CD14-positive monocyte (primary cell): ENCODE measurements at regions not wholly inside any gene's neighbourhood (a gene's known extent, or its start where the extent isn't known, plus 50 kb on each side); places are given as distances from the start of the nearest gene placed in this dataset.

Source experiments
- DNase-seq, 3 donors: peaks; one replicate each; pipeline ENCODE4 v3.0.0-alpha.2; 2011 to 2022
- H2AFZ ChIP-seq: 2 replicates; pipeline ENCODE4 v1.6.0; 2012; ENCODE audit warnings: mild to moderate bottlenecking, low read depth, low read length, inconsistent platforms; ENCODE audit not compliant: insufficient read depth, poor library complexity, severe bottlenecking
- H3K27ac ChIP-seq, 2 donors: 1 replicate in 1 of 2; 2 replicates in 1 of 2; pipeline ENCODE4 v1.5.1; 2012 to 2013; ENCODE audit warnings: low read length in 2 of 2, control low read depth in 1 of 2, inconsistent platforms in 1 of 2, low read depth in 1 of 2, mild to moderate bottlenecking in 1 of 2
- H3K27me3 ChIP-seq, 2 donors: one replicate each; pipeline versions ENCODE4 v1.6.0 to v1.6.1; 2011 to 2013; ENCODE audit warnings: low read length in 2 of 2; ENCODE audit not compliant: control insufficient read depth in 2 of 2, insufficient read depth in 2 of 2
- H3K36me3 ChIP-seq, 2 donors: replicated peaks in 1 of 2; 1 replicate in 1 of 2; 2 replicates in 1 of 2; pipeline versions ENCODE4 v1.5.1 to v1.6.1; 2012 to 2013; ENCODE audit warnings: low read length in 2 of 2, control low read depth in 1 of 2, inconsistent platforms in 1 of 2, mild to moderate bottlenecking in 1 of 2; ENCODE audit not compliant: insufficient read depth in 2 of 2, control insufficient read depth in 1 of 2
- H3K4me1 ChIP-seq, 2 donors: 1 replicate in 1 of 2; 2 replicates in 1 of 2; pipeline versions ENCODE4 v1.5.1 to v1.6.1; 2012 to 2013; ENCODE audit warnings: low read length in 2 of 2, control low read depth in 1 of 2, inconsistent platforms in 1 of 2, mild to moderate bottlenecking in 1 of 2, moderate library complexity in 1 of 2; ENCODE audit not compliant: insufficient read depth in 2 of 2, control insufficient read depth in 1 of 2
- H3K4me2 ChIP-seq: replicated peaks from 2 replicates; pipeline ENCODE3; 2012; ENCODE audit warnings: low read length, moderate library complexity, mild to moderate bottlenecking; ENCODE audit not compliant: poor library complexity, severe bottlenecking; ENCODE audit errors: extremely low read depth
- H3K4me3 ChIP-seq, 3 experiments: fragments of 200-600 bp in 1 of 3; sonication (generic) in 1 of 3; replicated peaks in 1 of 3; 1 replicate in 2 of 3; 2 replicates in 1 of 3; pipeline ENCODE4 v1.5.1; 2011 to 2013; ENCODE audit warnings: low read length in 3 of 3, mild to moderate bottlenecking in 3 of 3, control low read depth in 2 of 3, low read depth in 2 of 3, inconsistent platforms in 1 of 3, moderate library complexity in 1 of 3
- H3K79me2 ChIP-seq: 2 replicates; pipeline ENCODE4 v1.6.0; 2012; ENCODE audit warnings: mild to moderate bottlenecking, control low read depth, inconsistent platforms, low read length, moderate library complexity; ENCODE audit not compliant: insufficient read depth
- H3K9ac ChIP-seq: 2 replicates; pipeline ENCODE4 v1.6.0; 2017; ENCODE audit warnings: low read length, mild to moderate bottlenecking; ENCODE audit not compliant: insufficient read depth, poor library complexity, severe bottlenecking
- H3K9me3 ChIP-seq, 2 donors: replicated peaks in 1 of 2; 1 replicate in 1 of 2; 2 replicates in 1 of 2; pipeline versions ENCODE4 v1.5.1 to v1.6.1; 2012 to 2013; ENCODE audit warnings: low read length in 2 of 2, control low read depth in 1 of 2; ENCODE audit not compliant: control insufficient read depth in 1 of 2, insufficient read depth in 1 of 2
- H4K20me1 ChIP-seq: 2 replicates; pipeline ENCODE4 v1.6.0; 2012; ENCODE audit warnings: mild to moderate bottlenecking, low read length, control low read depth, moderate library complexity; ENCODE audit not compliant: insufficient read depth
- H3K27ac Mint-ChIP-seq, 7 donors: one replicate each; pipeline ENCODE4 v1.8.0; 2020; ENCODE audit warnings: mild to moderate bottlenecking in 7 of 7, mixed read lengths in 7 of 7, moderate library complexity in 6 of 7, inconsistent platforms in 2 of 7
- H3K27me3 Mint-ChIP-seq, 3 donors: one replicate each; pipeline ENCODE4 v1.8.0; 2021 to 2022; ENCODE audit warnings: low read depth in 3 of 3, mild to moderate bottlenecking in 3 of 3, mixed read lengths in 3 of 3, moderate library complexity in 3 of 3, inconsistent platforms in 1 of 3
- H3K36me3 Mint-ChIP-seq, 2 donors: one replicate each; pipeline ENCODE4 v1.8.0; 2020; ENCODE audit warnings: mixed read lengths in 2 of 2, inconsistent platforms in 1 of 2, mild to moderate bottlenecking in 1 of 2
- H3K4me1 Mint-ChIP-seq: one replicate; pipeline ENCODE4 v1.8.0; 2020; ENCODE audit warnings: mild to moderate bottlenecking, mixed read lengths
- H3K4me3 Mint-ChIP-seq, 2 donors: one replicate each; pipeline ENCODE4 v1.8.0; 2020; ENCODE audit warnings: mild to moderate bottlenecking in 2 of 2, mixed read lengths in 2 of 2, moderate library complexity in 1 of 2
- H3K9me3 Mint-ChIP-seq, 7 donors: one replicate each; pipeline ENCODE4 v1.8.0; 2020 to 2022; ENCODE audit warnings: mixed read lengths in 7 of 7, mild to moderate bottlenecking in 6 of 7, moderate library complexity in 6 of 7, inconsistent platforms in 2 of 7
- WGBS: methylation state at CpG from one replicate; pipeline ENCODE4 v1.1.5; 2013; ENCODE audit warnings: missing lambda C conversion rate; ENCODE audit not compliant: insufficient coverage; 5-methylcytosine and 5-hydroxymethylcytosine counted together
- intact Hi-C, 2 donors: fragments of 100-400 bp; cut with micrococcal nuclease; formaldehyde crosslinking; loops; one replicate each; pipeline versions ENCODE4 v1.15.0 to v1.15.1; 2023
- TF ChIP-seq, protein P1 (sequence below): fragments of 200-600 bp; IDR thresholded peaks from one replicate; pipeline ENCODE4 v1.8.0; 2022; ENCODE audit warnings: antibody characterized with exemption, mild to moderate bottlenecking

GRCh38 chr22:47580121-47580520 is 817.7 kb downstream of the TBC1D22A start:
- Mint-ChIP-seq H3K36me3 (no peaks in the 10 kb centered on the region), H3K27ac (no peak overlapping the region), H3K27me3 (peaks cover 0 to 2% (median 2%) of the 10 kb centered on the region in 3 donors), H3K9me3 (peaks cover 3 to 9% (median 8%) of the 10 kb centered on the region in 7 donors), H3K4me3 (no peak overlapping the region), H3K4me1 (no peaks in the 10 kb centered on the region)
- intact Hi-C loops: no loop called here
- no peaks in the 10 kb centered on the region for H4K20me1 ChIP-seq
- H2AFZ ChIP-seq: no peak overlapping the region
- no peak overlapping the region for H3K27ac ChIP-seq
- TF ChIP-seq, protein P1, sequence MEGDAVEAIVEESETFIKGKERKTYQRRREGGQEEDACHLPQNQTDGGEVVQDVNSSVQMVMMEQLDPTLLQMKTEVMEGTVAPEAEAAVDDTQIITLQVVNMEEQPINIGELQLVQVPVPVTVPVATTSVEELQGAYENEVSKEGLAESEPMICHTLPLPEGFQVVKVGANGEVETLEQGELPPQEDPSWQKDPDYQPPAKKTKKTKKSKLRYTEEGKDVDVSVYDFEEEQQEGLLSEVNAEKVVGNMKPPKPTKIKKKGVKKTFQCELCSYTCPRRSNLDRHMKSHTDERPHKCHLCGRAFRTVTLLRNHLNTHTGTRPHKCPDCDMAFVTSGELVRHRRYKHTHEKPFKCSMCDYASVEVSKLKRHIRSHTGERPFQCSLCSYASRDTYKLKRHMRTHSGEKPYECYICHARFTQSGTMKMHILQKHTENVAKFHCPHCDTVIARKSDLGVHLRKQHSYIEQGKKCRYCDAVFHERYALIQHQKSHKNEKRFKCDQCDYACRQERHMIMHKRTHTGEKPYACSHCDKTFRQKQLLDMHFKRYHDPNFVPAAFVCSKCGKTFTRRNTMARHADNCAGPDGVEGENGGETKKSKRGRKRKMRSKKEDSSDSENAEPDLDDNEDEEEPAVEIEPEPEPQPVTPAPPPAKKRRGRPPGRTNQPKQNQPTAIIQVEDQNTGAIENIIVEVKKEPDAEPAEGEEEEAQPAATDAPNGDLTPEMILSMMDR: no peak
- no peaks in the 10 kb centered on the region for H3K4me1 ChIP-seq
- H3K79me2 ChIP-seq: no peaks in the 10 kb centered on the region
- H3K9ac ChIP-seq: no peak overlapping the region
- H3K4me3 ChIP-seq: no peak overlapping the region
- peaks cover 3 to 10% of the 10 kb centered on the region in 2 donors for H3K9me3 ChIP-seq
- no peaks in the 10 kb centered on the region for H3K27me3 ChIP-seq
- no peaks in the 10 kb centered on the region for H3K36me3 ChIP-seq
- H3K4me2 ChIP-seq: no peak overlapping the region
- no peak for DNase-seq

GRCh38 chr22:47576908-47577307 is 814.5 kb downstream of the TBC1D22A start:
- Histone ChIP-seq H3K4me2 (no peak overlapping the region), H3K27me3 (no peaks in the 10 kb centered on the region), H3K9me3 (no peaks in the 10 kb centered on the region), H3K79me2 (no peaks in the 10 kb centered on the region), H4K20me1 (no peaks in the 10 kb centered on the region), H3K9ac (no peak overlapping the region), H3K4me1 (no peaks in the 10 kb centered on the region), H3K4me3 (no peak overlapping the region), H3K27ac (no peak overlapping the region), H2AFZ (no peak overlapping the region), H3K36me3 (no peaks in the 10 kb centered on the region)
- no peak overlapping the region for H3K27ac Mint-ChIP-seq
- WGBS: 82% methylated on average over 2 of the region's 3 CpGs
- no peaks in the 10 kb centered on the region for H3K4me1 Mint-ChIP-seq
- peaks cover 0 to 11% (median 2%) of the 10 kb centered on the region in 7 donors for H3K9me3 Mint-ChIP-seq
- peaks cover 0 to 2% (median 0%) of the 10 kb centered on the region in 3 donors for H3K27me3 Mint-ChIP-seq
- TF ChIP-seq, protein P1: no peak
- intact Hi-C loops: no loop called here
- H3K4me3 Mint-ChIP-seq: no peak overlapping the region
- no peaks in the 10 kb centered on the region for H3K36me3 Mint-ChIP-seq
- no peak for DNase-seq
